Stimulated activated CD4-positive, alpha-beta T cell treated with anti-CD3 and anti-CD28 coated beads, Interleukin-4, amount 100 ng/mL, for 48 hours (primary cell): ENCODE measurements at regions not wholly inside any gene's neighbourhood (a gene's known extent, or its start where the extent isn't known, plus 50 kb on each side); places are given as distances from the start of the nearest gene placed in this dataset.

ENCODE experiments used
- DNase-seq, 2 donors: peaks; one replicate each; pipeline ENCODE4 v3.0.0-alpha.2; 2020; ENCODE audit warnings: low read depth in 2 of 2

DNA sequence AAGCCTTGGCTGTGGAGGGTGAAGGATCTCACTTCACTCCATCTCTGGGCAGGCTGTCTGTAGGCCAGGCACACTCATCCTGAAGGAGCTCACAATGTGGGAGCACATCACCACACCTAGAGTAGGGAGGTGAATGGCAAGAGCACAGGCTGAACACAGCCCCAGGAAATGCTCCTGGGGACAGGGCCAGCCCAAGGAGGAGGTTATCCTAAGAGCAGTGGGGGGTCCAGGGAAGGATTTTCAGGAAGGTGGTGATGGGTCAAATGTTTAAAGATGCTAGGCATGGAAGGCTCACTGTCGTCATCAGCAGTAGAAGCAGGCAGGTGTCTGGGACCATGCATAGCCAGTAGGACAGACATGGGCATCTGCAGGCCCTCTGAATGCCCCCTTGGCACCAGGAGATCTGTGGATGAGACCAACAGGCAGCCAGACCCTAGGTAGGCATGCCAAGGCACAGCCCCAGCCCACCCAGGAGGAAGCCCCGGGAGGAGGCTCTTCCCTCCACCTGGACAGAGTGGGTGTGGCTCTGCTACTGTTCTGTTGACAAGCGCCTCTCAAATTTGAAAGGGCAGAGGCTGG is 91.7 kb upstream of the RAB6C start:
- no peak for DNase-seq

DNA sequence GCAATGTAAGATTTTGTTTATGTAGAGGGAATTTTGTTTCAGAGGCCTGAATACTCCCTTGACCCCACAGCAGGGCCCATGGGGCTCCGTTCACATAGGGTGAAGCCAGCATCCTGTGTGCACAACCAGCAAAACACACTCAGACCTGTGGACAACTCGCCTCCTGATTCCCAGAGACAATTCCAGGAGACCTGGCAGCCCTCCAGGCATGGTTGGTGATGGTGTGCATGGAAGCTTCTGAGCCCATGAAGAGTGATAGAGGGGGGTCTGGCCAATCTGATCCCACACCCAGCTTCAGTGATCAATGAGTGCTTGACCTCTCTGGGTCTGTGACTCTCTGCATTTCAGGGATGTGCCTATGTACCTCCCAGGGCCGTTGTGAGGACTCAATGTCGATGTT is 91.0 kb upstream of the RAB6C start:
- no peak for DNase-seq

DNA sequence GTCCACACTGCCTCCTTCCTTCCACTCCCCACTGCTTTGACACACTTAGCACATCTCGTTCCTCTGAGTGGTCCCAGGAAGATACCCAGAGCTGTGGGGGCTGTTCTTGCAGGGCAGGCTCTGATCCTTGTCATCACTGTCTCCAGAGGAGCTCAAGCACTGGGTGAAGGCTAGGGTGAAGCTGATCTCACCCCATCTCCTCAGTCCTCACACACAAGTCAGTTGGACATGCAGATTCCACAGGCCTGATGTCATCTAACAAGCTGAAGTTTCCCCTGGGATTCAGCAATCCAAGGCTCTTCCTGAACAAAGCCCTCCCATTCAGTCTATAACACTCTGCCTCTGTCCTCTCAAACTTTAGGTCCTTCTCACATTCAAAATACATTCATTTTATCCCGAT is 90.6 kb upstream of the RAB6C start:
- DNase-seq, result no peak

GRCh38 chr2:129891341-129892320 is 87.8 kb upstream of the RAB6C start:
- no peak for DNase-seq

- DNase-seq, result no peak
These were observed 87.1 kb upstream of the RAB6C start for GRCh38 chr2:129892360-129892759.

DNA sequence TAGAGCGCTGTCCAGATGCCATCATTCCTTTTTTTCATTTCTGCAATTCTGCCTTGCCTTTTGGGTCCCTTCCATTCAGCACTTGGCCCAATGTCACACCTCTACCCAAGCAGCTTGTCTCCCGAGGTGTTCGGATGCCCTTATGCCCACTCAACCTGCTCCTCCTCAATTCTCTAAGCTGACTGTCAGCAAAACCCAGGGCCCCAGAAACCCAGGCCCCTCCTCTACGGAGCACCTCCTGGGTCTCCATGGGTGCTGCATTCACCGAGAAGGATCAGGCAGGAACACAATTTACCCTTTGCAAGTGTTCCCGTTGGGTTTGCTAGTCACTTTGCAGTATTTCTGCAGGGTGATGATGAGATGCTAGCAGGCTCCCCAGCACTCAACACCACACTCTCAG is 86.7 kb upstream of the RAB6C start:
- DNase-seq, result no peak

- DNase-seq, result no peak
These were observed 86.2 kb upstream of the RAB6C start for GRCh38 chr2:129893244-129893643.

DNA sequence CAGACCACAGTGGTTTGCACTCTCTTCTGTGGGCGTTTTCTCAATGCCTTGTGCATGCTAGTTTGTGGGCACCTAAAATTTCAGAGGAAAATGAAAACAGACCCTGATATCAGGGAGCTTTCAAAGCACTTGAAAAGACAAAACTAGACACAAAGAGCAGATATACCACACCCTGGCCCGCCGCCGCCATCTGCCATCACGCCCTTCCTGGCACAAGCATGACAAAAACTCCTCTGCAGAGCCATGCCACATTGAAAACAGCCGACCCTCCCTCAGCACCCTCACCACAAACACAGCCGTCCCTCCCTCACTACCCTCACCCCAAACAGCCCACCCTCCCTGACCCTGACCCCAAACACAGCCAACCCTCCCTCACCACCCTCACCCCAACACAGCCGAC is 84.8 kb upstream of the RAB6C start:
- no peak for DNase-seq

DNA sequence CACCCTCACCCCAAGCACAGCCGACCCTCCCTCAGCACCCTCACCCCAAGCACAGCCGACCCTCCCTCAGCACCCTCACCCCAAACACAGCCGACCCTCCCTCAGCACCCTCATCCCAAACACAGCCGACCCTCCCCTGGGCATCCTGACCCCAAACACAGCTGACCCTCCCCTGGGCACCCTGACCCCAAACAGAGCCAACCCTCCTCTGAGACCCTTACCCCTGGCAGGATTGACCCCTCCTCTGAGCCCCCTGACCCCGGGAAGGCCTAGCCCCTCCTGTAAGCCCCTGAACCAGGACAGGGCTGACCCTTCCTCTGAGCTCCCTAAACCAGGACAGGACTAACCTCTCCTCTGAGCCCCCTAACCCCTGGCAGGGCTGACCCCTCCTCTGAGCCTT is 84.4 kb upstream of the RAB6C start:
- DNase-seq, result no peak

GRCh38 chr2:129895526-129896082 is 83.9 kb upstream of the RAB6C start:
- DNase-seq, result no peak

DNA sequence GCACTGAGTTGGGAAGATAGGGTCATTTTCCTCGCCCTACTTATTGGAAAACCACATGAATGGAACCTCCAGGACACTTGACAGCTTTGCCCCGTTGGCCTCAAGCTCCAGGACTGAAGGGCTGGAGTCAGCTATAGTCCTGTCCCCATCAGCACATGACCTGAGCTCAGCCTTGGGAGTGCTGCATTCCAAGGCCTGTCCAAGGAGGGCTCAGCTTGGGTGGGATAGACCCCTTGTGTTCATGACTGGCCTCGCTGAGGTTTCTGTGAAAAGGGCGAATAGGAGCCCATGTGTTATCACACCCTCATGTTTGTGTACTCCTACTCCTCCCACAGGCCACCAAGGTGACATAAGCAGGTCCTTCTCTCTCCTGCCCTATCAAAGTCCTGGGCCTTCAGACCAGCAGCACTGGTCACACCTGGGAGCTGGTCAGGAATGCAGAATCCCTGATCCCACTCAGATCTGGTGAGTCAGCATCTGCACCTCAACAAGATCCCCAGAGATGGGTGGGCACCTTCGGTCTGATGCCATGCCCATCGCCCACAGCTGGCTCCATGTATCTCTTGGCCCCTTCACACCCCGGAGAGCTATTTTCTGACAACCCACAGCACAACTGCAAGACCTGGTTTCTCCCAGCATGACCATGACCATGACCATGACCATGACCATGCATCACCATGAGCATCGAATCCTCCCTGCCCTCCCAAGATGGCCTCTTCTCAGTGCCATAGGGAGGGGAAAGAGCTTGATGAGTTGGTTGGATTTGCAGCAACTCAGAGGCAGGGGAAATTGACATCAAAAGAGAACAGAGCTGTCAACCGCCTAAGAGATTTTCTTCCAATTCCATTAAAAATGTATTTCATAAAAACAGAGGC is 83.0 kb upstream of the RAB6C start:
- no peak for DNase-seq

- DNase-seq, result no peak
These were observed 77.6 kb upstream of the RAB6C start for GRCh38 chr2:129901754-129902415.

DNA sequence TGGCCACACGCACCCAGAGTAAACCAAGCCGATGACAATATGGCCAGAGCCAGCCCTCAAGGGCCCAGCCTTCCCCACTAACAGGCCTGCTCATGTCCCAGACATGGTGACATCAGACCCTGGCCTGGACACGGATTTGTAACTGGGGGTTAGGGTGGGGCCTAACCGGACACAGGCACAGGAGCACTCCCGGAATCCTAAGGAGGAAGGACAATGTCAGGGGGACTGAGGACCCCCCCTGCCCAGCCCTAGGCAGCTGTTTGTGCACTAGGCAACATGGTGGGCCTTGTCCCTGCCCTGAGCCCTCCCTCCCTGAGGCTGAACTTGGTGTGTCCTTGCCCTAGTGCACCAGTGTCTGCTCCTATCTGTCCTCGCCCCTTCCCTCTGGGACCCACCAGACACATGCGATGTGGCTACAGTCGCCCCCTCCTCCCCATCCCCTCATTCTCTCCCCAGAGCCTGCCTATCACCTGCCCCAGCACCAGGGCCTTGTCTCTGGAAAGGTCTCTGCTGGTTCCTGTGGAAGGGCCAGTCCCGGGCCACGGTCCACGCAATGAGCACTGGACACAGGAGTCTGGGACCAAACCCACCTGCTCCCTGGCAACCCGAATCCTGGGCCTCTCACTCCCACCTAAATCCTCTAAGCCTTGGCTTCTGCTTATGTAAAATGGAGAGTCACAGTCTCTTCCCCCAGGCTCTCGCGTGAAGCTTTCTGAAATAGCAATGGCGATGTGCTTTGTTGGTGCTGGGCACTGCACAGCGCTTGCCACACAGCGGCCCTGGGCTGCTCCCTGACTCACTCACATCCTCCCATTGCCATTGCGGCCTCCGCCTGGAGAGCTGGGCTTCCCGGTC is 76.5 kb upstream of the RAB6C start:
- no peak for DNase-seq

DNA sequence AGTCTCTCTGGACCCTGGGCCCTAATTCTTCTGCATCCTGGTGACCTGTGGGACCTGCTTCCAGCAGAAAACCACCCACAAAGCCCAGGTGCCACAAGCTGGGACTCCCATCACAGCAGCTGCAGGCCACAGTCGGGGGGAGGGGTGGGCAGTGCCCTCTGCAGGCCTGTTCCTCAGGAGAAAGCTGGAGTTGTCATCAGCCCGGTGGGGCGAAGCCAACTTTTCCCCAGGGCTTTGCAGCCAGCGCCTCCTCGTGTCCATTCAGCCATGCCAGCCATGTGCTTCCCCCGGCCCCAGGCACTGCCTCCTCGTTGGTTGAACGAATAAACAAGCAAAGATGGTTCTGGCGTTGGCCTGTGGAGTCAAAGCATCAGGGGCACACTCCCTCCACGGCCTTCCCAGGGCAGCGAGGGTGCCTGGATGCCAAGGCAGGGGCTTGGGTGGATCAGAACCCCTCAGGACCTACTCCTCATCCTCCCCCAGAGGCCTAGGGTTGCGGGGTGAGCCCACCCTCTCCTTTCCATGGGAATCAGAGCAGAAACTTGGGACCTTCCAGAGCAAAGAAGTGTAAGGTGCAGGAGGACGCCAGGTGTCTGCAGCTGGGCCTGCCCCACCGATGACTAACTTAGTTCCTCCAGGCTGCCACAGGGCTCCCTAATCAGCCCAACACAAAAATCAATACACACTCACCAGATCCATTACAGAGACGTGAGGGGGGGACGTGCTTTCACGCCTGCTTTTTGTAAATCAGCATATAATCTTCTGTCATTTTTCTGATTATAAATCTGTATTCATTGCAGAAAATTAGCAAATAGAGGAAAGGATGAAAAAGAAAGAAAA is 75.7 kb upstream of the RAB6C start:
- no peak for DNase-seq

DNA sequence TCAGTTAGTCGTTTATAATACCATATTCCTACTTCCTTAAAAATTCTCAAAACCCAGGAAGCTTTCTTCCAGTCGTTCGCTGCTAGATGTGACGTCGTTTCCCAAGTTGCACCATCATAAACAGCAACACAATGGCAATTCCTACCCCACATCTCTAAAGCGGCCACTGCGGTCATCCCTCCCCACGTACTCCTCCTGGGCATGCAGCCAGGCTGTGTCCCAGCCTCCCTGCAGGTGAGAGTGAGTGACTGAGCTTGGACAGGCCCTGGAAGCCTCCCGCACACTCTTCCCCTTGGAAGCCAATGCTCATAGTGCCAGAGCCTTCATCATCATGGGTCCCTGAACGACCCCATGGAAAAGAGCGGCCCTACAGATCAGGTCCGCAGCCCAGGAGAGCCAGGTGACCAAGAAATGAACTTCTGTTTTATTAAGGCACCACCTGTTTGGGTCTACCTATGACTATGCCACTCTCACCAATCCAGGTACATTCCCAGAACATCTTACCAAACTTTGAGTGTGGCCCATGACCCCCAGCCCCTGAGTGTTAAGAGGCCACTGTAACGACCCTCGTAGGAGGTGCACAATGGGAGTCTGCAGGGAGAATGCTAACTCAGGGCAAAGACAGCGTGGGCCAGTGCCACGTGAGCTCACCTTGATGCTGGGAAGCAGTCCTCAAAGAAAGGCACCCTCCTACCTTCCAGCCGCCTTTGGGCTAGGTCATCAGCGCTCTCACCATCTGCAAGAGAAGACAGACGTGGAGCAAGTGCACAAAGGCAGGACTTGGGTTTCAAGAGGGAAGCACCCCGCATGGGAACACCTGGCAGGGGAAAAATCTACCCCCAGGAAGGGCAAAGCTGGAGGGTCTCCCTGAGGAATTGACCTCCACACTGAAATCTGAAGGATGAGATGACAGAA is 74.7 kb upstream of the RAB6C start:
- no peak for DNase-seq

- DNase-seq, result no peak
These were observed 73.8 kb upstream of the RAB6C start for GRCh38 chr2:129905664-129906081.

- DNase-seq, result no peak
These were observed 73.2 kb upstream of the RAB6C start for GRCh38 chr2:129906139-129906860.

- DNase-seq, result no peak
These were observed 72.6 kb upstream of the RAB6C start for GRCh38 chr2:129906861-129907235.
